Skeletal muscle tissue (tissue), 3 donors: ENCODE measurements at regions not wholly inside any gene's neighbourhood (a gene's known extent, or its start where the extent isn't known, plus 50 kb on each side); places are given as distances from the start of the nearest gene placed in this dataset.
"Not testable (repeated sequence)": the region's sequence is repeated elsewhere in the genome, so short reads cannot be mapped to it uniquely, and the experiment has no call there.

ENCODE experiments used
- H3K27ac ChIP-seq: one replicate; pipeline ENCODE4 v1.7.0; 2013; ENCODE audit warnings: mild to moderate bottlenecking, low read depth, low read length, inconsistent platforms
- H3K27me3 ChIP-seq, 3 donors: one replicate each; pipeline ENCODE4 v1.7.0; 2013; ENCODE audit warnings: low read length in 3 of 3; ENCODE audit not compliant: control insufficient read depth in 3 of 3, insufficient read depth in 3 of 3
- H3K36me3 ChIP-seq, 3 donors: one replicate each; pipeline ENCODE4 v1.7.0; 2013; ENCODE audit warnings: low read length in 3 of 3; ENCODE audit not compliant: control insufficient read depth in 3 of 3, insufficient read depth in 3 of 3
- H3K4me1 ChIP-seq, 3 donors: one replicate each; pipeline ENCODE4 v1.7.0; 2013; ENCODE audit warnings: low read length in 3 of 3, mild to moderate bottlenecking in 3 of 3; ENCODE audit not compliant: control insufficient read depth in 3 of 3, insufficient read depth in 3 of 3
- H3K4me3 ChIP-seq, 3 donors: one replicate each; pipeline ENCODE4 v1.7.0; 2013; ENCODE audit warnings: low read length in 3 of 3
- H3K9ac ChIP-seq, 3 donors: one replicate each; pipeline ENCODE4 v1.7.0; 2013; ENCODE audit warnings: low read length in 3 of 3, mild to moderate bottlenecking in 3 of 3, moderate library complexity in 2 of 3, low read depth in 1 of 3
- H3K9me3 ChIP-seq, 3 donors: one replicate each; pipeline ENCODE4 v1.7.0; 2013; ENCODE audit warnings: low read length in 3 of 3; ENCODE audit not compliant: control insufficient read depth in 3 of 3
- donor health status: Osteomylitis.

DNA sequence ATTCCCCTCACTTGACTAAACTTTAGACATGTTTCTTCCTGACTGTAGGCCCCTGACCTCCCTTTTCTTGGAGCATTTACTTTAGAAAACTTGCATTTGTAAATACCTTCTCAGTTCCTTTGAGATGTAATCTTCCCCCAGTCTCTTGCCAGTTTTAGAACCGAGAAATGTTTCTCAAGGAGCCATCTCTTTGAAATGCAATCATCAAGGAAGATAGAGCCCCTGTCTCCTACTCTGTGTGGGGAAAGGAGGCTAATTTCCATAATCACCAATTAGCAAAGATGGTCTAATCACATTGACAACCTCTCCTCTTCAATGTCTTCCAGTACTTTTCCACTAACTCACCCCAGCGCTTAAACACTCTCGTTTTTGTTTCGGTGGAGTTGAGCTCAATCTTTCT lies 70.0 kb upstream of the SMIM30 start:
- H3K4me1 ChIP-seq, result no peaks in the 10 kb centered on the region

DNA sequence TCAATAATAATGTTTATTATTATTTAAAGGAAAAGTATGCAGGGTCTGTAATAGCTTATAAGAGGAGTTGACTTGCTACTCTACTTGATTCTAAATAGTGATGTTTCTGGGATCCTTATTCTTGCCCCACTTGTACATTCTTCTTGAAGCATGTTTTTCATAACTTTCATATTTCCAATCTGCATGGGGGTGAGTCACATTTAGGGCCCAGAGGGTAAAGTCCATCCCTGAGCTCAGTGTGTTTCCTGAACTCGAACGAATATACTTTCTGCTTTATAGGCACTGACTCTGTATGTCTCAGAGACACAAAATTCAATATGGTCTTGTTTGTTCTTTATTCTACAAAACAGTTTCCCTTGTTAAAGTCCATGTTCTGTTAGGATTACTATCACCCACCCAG lies 61.0 kb upstream of the SMIM30 start:
- H3K27ac ChIP-seq, result no peak overlapping the region
- H3K9me3 ChIP-seq, result no peaks in the 10 kb centered on the region
- H3K9ac ChIP-seq, result no peak overlapping the region
- H3K27me3 ChIP-seq, result no peaks in the 10 kb centered on the region
- H3K36me3 ChIP-seq, result no peaks in the 10 kb centered on the region
- H3K4me1 ChIP-seq, result no peaks in the 10 kb centered on the region
- H3K4me3 ChIP-seq, result no peak overlapping the region

More for the DNA sequence above, 70.0 kb upstream of the SMIM30 start:
- Histone ChIP-seq H3K9me3 (no peaks in the 10 kb centered on the region), H3K27ac (no peak overlapping the region), H3K4me3 (no peak overlapping the region), H3K9ac (no peak overlapping the region), H3K27me3 (peaks cover 0 to 2% (median 0%) of the 10 kb centered on the region in 3 donors), H3K36me3 (no peaks in the 10 kb centered on the region)

DNA sequence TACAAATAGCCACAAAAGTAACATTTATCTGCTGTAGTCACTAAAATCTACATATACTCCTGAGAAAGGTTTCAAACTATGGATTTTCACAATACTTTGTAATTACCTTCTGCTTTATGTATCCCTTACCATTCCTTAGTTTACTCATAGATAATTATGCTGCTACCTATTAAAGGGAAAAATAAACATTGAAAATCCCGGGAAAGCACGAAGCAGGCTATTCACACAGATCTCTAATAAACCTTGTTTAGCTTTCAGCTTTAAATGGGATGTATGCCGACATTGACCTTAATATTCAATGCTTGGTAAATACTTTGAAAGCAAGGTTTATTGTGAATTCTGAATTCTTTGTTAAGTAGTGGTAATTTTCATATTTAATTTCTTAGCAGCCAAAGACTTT lies 58.5 kb upstream of the SMIM30 start:
- Histone ChIP-seq H3K4me1 (no peaks in the 10 kb centered on the region), H3K9ac (no peak overlapping the region), H3K4me3 (no peak overlapping the region), H3K27me3 (no peaks in the 10 kb centered on the region), H3K9me3 (no peaks in the 10 kb centered on the region), H3K36me3 (no peaks in the 10 kb centered on the region), H3K27ac (no peak overlapping the region)

DNA sequence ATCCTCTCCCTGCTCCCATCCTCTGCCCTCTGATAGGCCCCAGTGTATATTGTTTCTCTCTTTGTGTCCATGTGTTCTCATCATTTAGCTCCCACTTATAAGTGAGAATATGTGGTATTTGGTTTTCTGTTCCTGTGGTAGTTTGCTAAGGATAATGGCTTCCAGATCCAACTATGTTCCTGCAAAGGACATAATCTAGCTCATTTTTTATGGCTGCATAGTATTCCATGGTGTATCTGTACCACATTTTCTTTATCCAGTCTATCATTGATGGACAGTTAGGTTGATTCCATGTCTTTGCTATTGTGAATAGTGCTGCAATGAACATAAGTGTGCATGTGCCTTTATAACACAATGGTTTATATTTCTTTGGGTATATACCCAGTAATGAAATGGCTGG lies 57.8 kb upstream of the SMIM30 start:
- H3K27me3 ChIP-seq, H3K4me3 ChIP-seq, H3K4me1 ChIP-seq, H3K9ac ChIP-seq, H3K36me3 ChIP-seq, H3K9me3 ChIP-seq, H3K27ac ChIP-seq: not testable (repeated sequence)

DNA sequence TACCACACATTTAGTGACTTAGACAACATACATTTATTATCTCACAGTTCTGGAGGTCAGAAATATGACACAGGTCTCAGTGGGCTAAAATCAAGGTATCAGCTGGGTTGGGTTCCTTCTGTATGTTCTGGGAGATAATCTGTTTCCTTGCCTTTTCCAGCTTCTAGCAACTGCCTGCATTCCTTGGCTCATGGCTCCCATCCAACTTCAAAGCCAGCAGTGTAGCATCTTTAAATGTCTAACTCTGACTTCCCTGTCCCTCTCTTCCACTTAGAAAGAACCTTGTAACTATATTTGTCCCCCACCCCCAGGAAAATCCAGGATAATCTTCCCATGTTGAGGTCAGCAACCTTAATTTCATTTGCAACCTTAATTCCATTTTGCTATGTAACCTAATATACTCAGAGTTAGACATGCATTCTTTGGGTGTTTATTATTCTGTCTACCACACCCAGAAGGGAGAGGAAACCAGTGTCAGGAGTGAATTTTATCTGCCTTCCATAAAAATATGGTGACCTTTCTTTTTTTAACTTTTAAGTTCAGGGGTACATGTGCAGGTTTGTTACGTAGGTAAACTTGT lies 57.3 kb upstream of the SMIM30 start:
- Histone ChIP-seq H3K4me3 (no peak overlapping the region), H3K27me3 (no peaks in the 10 kb centered on the region), H3K4me1 (no peaks in the 10 kb centered on the region), H3K27ac (no peak overlapping the region), H3K36me3 (no peaks in the 10 kb centered on the region), H3K9ac (no peak overlapping the region), H3K9me3 (no peaks in the 10 kb centered on the region)

DNA sequence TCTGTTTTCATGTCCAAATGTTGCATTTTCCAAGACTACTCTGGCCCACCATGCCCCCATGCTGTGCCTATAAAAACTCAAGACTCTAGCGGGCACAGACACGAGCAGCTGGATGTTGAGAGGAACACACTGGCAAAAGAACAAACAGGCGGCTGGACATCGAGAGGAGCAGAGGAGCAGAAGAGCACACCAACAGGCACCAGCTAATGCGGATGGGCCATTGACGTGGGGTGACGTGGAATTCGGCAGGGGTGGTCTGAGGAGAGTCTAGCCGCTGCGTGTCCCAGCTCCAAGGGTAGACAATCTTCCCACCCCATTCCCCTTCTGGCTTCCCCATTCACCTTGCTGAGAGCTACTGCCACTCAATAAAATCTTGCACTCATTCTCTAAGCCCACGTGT lies 54.4 kb upstream of the SMIM30 start:
- no peak overlapping the region for H3K27ac ChIP-seq
- no peak overlapping the region for H3K9ac ChIP-seq
- H3K36me3 ChIP-seq, result no peaks in the 10 kb centered on the region
- no peak overlapping the region for H3K4me3 ChIP-seq
- no peaks in the 10 kb centered on the region for H3K4me1 ChIP-seq
- H3K27me3 ChIP-seq, result no peaks in the 10 kb centered on the region
- no peaks in the 10 kb centered on the region for H3K9me3 ChIP-seq

DNA sequence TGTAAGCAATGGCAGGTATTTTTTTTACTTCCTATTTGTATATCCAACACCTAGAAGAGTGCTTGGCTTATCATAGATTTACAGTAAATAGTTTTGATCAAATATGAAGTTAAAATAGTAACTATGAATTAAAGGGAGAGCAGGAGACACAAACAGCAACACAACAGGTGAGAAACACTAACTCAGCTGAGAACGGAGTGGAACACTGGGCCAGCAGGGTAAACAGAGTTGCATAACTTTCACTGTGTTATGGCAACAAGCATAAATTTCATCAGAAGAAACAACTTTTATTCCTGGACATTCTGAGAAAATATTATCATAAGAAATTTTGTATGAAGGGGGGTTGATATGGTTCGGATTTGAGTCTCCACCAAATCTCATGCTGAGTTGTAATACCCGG lies 52.2 kb upstream of the SMIM30 start:
- H3K9me3 ChIP-seq, result no peaks in the 10 kb centered on the region
- H3K36me3 ChIP-seq, result no peaks in the 10 kb centered on the region
- no peak overlapping the region for H3K4me3 ChIP-seq
- H3K9ac ChIP-seq, result no peak overlapping the region
- no peaks in the 10 kb centered on the region for H3K4me1 ChIP-seq
- no peaks in the 10 kb centered on the region for H3K27me3 ChIP-seq
- H3K27ac ChIP-seq, result no peak overlapping the region
